H9 (cell line): ENCODE measurements at regions not wholly inside any gene's neighbourhood (a gene's known extent, or its start where the extent isn't known, plus 50 kb on each side); places are given as distances from the start of the nearest gene placed in this dataset.

Experiments
- DNase-seq: peaks from one replicate; pipeline ENCODE4 v3.0.0-alpha.2; 2017
- H2AFZ ChIP-seq: one replicate; pipeline ENCODE4 v1.6.1; 2013; ENCODE audit warnings: mild to moderate bottlenecking, low read length, control low read depth, moderate library complexity
- H2AK5ac ChIP-seq: 2 replicates; pipeline ENCODE4 v1.6.1; 2013; ENCODE audit warnings: low read length, control low read depth, mixed read lengths; ENCODE audit not compliant: insufficient read length
- H2BK120ac ChIP-seq: one replicate; pipeline ENCODE4 v1.6.1; 2013; ENCODE audit warnings: low read depth, mild to moderate bottlenecking, low read length, control low read depth, inconsistent platforms; ENCODE audit not compliant: poor library complexity, severe bottlenecking
- H2BK12ac ChIP-seq: 2 replicates; pipeline ENCODE4 v1.6.1; 2013; ENCODE audit warnings: low read length, control low read depth, mixed read lengths, low read depth; ENCODE audit not compliant: insufficient read length
- H2BK15ac ChIP-seq: 2 replicates; pipeline ENCODE4 v1.6.1; 2013; ENCODE audit warnings: low read depth, low read length, control low read depth
- H2BK20ac ChIP-seq: one replicate; pipeline ENCODE4 v1.6.1; 2013; ENCODE audit warnings: low read depth, mild to moderate bottlenecking, low read length, control low read depth, inconsistent platforms; ENCODE audit not compliant: poor library complexity, severe bottlenecking
- H2BK5ac ChIP-seq: 2 replicates; pipeline ENCODE4 v1.6.1; 2013; ENCODE audit warnings: low read length, control low read depth, mixed read lengths; ENCODE audit not compliant: insufficient read length
- H3K14ac ChIP-seq: 2 replicates; pipeline ENCODE4 v1.6.1; 2013; ENCODE audit warnings: low read length, control low read depth; ENCODE audit not compliant: insufficient read depth
- H3K18ac ChIP-seq: 2 replicates; pipeline ENCODE4 v1.6.1; 2013; ENCODE audit warnings: low read depth, mild to moderate bottlenecking, mixed read lengths, low read length, control low read depth; ENCODE audit not compliant: insufficient read length
- H3K23ac ChIP-seq: 2 replicates; pipeline ENCODE4 v1.6.1; 2013; ENCODE audit warnings: low read length, control low read depth, mixed read lengths, low read depth; ENCODE audit not compliant: insufficient read length
- H3K23me2 ChIP-seq: 2 replicates; pipeline ENCODE4 v1.6.1; 2013; ENCODE audit warnings: low read depth, mild to moderate bottlenecking, mixed read lengths, low read length, control low read depth; ENCODE audit not compliant: insufficient read length, poor library complexity, severe bottlenecking
- H3K27ac ChIP-seq: 2 replicates; pipeline ENCODE4 v1.5.1; 2013; ENCODE audit warnings: low read length, control low read depth, mixed read lengths, low read depth; ENCODE audit not compliant: insufficient read length
- H3K27me3 ChIP-seq: 2 replicates; pipeline ENCODE4 v1.6.1; 2013; ENCODE audit warnings: low read length, control low read depth, inconsistent platforms; ENCODE audit not compliant: insufficient read depth
- H3K4ac ChIP-seq: 2 replicates; pipeline ENCODE4 v1.6.1; 2013; ENCODE audit warnings: low read depth, mild to moderate bottlenecking, control low read depth, inconsistent platforms, low read length, moderate library complexity
- H3K4me1 ChIP-seq: 2 replicates; pipeline ENCODE4 v1.6.1; 2013; ENCODE audit warnings: low read length, control low read depth, inconsistent platforms; ENCODE audit not compliant: insufficient read depth
- H3K4me2 ChIP-seq: 2 replicates; pipeline ENCODE4 v1.6.1; 2013; ENCODE audit warnings: low read length, control low read depth, mixed read lengths; ENCODE audit not compliant: insufficient read length, insufficient read depth
- H3K56ac ChIP-seq: 2 replicates; pipeline ENCODE4 v1.6.1; 2013; ENCODE audit warnings: low read depth, mild to moderate bottlenecking, mixed read lengths, low read length, control low read depth; ENCODE audit not compliant: insufficient read length
- H3K79me1 ChIP-seq: 2 replicates; pipeline ENCODE4 v1.6.1; 2013; ENCODE audit warnings: low read depth, mild to moderate bottlenecking, moderate library complexity, low read length, control low read depth, inconsistent platforms; ENCODE audit not compliant: insufficient read depth, poor library complexity, severe bottlenecking
- H3K79me2 ChIP-seq: 2 replicates; pipeline ENCODE4 v1.6.1; 2013; ENCODE audit warnings: low read length, control low read depth, inconsistent platforms; ENCODE audit not compliant: insufficient read depth
- H3K9ac ChIP-seq: 2 replicates; pipeline ENCODE4 v1.6.1; 2013; ENCODE audit warnings: low read length, control low read depth, mixed read lengths; ENCODE audit not compliant: insufficient read length; ENCODE audit errors: extremely low read depth
- H3K9me3 ChIP-seq: one replicate; pipeline ENCODE4 v1.6.1; 2013; ENCODE audit warnings: low read depth, low read length, inconsistent platforms; ENCODE audit not compliant: control insufficient read depth
- H3T11ph ChIP-seq: one replicate; pipeline ENCODE4 v1.6.1; 2013; ENCODE audit warnings: mild to moderate bottlenecking, low read length, control low read depth, inconsistent platforms
- H4K20me1 ChIP-seq: one replicate; pipeline ENCODE4 v1.6.1; 2013; ENCODE audit not compliant: control insufficient read depth, insufficient read length, insufficient read depth
- H4K5ac ChIP-seq: 2 replicates; pipeline ENCODE4 v1.6.1; 2013; ENCODE audit warnings: low read depth, mild to moderate bottlenecking, mixed read lengths, low read length, control low read depth; ENCODE audit not compliant: insufficient read length
- H4K8ac ChIP-seq: replicated peaks from 2 replicates; pipeline ENCODE4 v1.6.1; 2013; ENCODE audit warnings: low read length, control low read depth, mixed read lengths, low read depth; ENCODE audit not compliant: insufficient read length
- H4K91ac ChIP-seq: 2 replicates; pipeline ENCODE4 v1.6.1; 2013; ENCODE audit warnings: low read depth, mild to moderate bottlenecking, moderate library complexity, mixed read lengths, low read length, control low read depth; ENCODE audit not compliant: insufficient read length
- H3K27ac Mint-ChIP-seq, 3 experiments: 2 replicates in 2 of 3; 3 replicates in 1 of 3; pipeline ENCODE4 v1.8.0; 2020 to 2021; ENCODE audit warnings: mixed read lengths in 3 of 3, mild to moderate bottlenecking in 1 of 3, moderate library complexity in 1 of 3
- H3K27me3 Mint-ChIP-seq: 2 replicates; pipeline ENCODE4 v1.8.0; 2021; ENCODE audit warnings: low read depth, mild to moderate bottlenecking, moderate library complexity, mixed read lengths
- H3K36me3 Mint-ChIP-seq, 3 experiments: 2 replicates in 2 of 3; 3 replicates in 1 of 3; pipeline ENCODE4 v1.8.0; 2020 to 2021; ENCODE audit warnings: low read depth in 3 of 3, mixed read lengths in 3 of 3; ENCODE audit not compliant: insufficient read depth in 1 of 3
- H3K4me1 Mint-ChIP-seq, 2 experiments: 2 replicates each; pipeline ENCODE4 v1.8.0; 2020; ENCODE audit warnings: mixed read lengths in 2 of 2
- H3K4me3 Mint-ChIP-seq, 2 experiments: 2 replicates in 1 of 2; 3 replicates in 1 of 2; pipeline ENCODE4 v1.8.0; 2020 to 2021; ENCODE audit warnings: mild to moderate bottlenecking in 2 of 2, mixed read lengths in 2 of 2, moderate library complexity in 1 of 2
- H3K9me3 Mint-ChIP-seq, 2 experiments: 2 replicates in 1 of 2; 3 replicates in 1 of 2; pipeline ENCODE4 v1.8.0; 2020; ENCODE audit warnings: mild to moderate bottlenecking in 2 of 2, mixed read lengths in 2 of 2, moderate library complexity in 1 of 2
- WGBS: extraction: QIAGEN DNeasy Blood & Tissue Kit; methylation state at CpG from one replicate; pipeline ENCODE4 v1.1.7; 2013; ENCODE audit warnings: missing lambda C conversion rate, low lambda C conversion rate, mixed read lengths; ENCODE audit not compliant: insufficient read length; ENCODE audit errors: extremely low coverage; 5-methylcytosine and 5-hydroxymethylcytosine counted together
- TF ChIP-seq, protein P1 (sequence below): fragments of 200-600 bp; sonication (generic); conservative IDR thresholded peaks from 3 replicates; pipeline ENCODE4 v1.8.0; 2021; ENCODE audit warnings: antibody characterized with exemption, mild to moderate bottlenecking

DNA sequence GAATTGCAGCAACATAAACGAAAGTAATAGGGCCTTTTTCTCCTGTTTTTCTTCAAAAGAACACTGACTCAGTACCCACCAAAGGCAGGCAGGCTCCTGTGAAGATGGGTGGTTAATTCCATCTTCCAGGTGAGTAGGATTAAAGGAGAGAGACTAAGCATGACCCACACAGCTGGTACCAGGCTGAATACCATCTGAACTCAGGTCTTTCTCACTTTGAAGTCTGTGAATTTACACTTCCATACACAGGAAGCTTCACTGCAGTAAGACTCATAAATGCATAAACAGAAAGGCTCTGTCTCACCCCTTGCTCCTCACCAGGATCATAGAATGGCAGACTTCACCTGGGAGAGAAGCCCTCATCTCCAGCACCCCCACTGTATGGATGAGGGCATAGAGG, 194.6 kb downstream of the KLF12 start:
- Histone ChIP-seq H3K14ac (no peak overlapping the region), H3K79me1 (no peaks in the 10 kb centered on the region), H3K4me1 (peaks cover 6% of the 10 kb centered on the region), H2BK5ac (no peak overlapping the region), H3K9me3 (no peaks in the 10 kb centered on the region), H2BK15ac (no peak overlapping the region), H4K20me1 (no peaks in the 10 kb centered on the region), H2BK12ac (no peak overlapping the region), H3K23me2 (no peaks in the 10 kb centered on the region), H3T11ph (no peak overlapping the region), H3K56ac (no peak overlapping the region), H3K9ac (no peak overlapping the region), H2AFZ (no peak overlapping the region), H3K79me2 (no peaks in the 10 kb centered on the region), H3K18ac (no peak overlapping the region), H2BK120ac (no peak overlapping the region), H2BK20ac (no peak overlapping the region), H4K91ac (no peak overlapping the region), H2AK5ac (no peak overlapping the region), H4K8ac (no peak overlapping the region), H3K4me2 (no peak overlapping the region), H3K23ac (no peak overlapping the region), H3K4ac (no peak overlapping the region), H3K27ac (no peak overlapping the region), H3K27me3 (no peaks in the 10 kb centered on the region), H4K5ac (no peak overlapping the region)
- no peak overlapping the region for H3K4me3 Mint-ChIP-seq
- no peaks in the 10 kb centered on the region for H3K9me3 Mint-ChIP-seq
- no peak for DNase-seq
- WGBS: no CpG with 5 or more reads among the region's 1 CpG
- H3K4me1 Mint-ChIP-seq: peaks cover 30 to 36% of the 10 kb centered on the region in 2 experiments
- H3K36me3 Mint-ChIP-seq: peaks cover 0 to 4% (median 2%) of the 10 kb centered on the region in 3 experiments; a peak in 2 of 7 replicates
- no peak overlapping the region for H3K27ac Mint-ChIP-seq
- TF ChIP-seq, protein P1, sequence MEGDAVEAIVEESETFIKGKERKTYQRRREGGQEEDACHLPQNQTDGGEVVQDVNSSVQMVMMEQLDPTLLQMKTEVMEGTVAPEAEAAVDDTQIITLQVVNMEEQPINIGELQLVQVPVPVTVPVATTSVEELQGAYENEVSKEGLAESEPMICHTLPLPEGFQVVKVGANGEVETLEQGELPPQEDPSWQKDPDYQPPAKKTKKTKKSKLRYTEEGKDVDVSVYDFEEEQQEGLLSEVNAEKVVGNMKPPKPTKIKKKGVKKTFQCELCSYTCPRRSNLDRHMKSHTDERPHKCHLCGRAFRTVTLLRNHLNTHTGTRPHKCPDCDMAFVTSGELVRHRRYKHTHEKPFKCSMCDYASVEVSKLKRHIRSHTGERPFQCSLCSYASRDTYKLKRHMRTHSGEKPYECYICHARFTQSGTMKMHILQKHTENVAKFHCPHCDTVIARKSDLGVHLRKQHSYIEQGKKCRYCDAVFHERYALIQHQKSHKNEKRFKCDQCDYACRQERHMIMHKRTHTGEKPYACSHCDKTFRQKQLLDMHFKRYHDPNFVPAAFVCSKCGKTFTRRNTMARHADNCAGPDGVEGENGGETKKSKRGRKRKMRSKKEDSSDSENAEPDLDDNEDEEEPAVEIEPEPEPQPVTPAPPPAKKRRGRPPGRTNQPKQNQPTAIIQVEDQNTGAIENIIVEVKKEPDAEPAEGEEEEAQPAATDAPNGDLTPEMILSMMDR: no peak
- no peaks in the 10 kb centered on the region for H3K27me3 Mint-ChIP-seq
